DMS153 treated with DMSO at 0.1 percent for 48 hours (cell line): ENCODE measurements at regions not wholly inside any gene's neighbourhood (a gene's known extent, or its start where the extent isn't known, plus 50 kb on each side); places are given as distances from the start of the nearest gene placed in this dataset.

Source experiments
- DNase-seq: peaks from one replicate; lab custom pipeline; 2025; ENCODE audit not compliant: unreplicated experiment; lab: John Stamatoyannopoulos, UW

GRCh38 chr2:76326636-76327035, 615.9 kb upstream of the GCFC2 start:
- no peak for DNase-seq

- no peak for DNase-seq
These were observed 612.7 kb upstream of the GCFC2 start for GRCh38 chr2:76323381-76323780.

- DNase-seq, result no peak
These were observed 610.0 kb upstream of the GCFC2 start for GRCh38 chr2:76320716-76321115.

- no peak for DNase-seq
These were observed 608.2 kb upstream of the GCFC2 start for GRCh38 chr2:76318848-76319360.

GRCh38 chr2:76316691-76317090, 606.0 kb upstream of the GCFC2 start:
- no peak for DNase-seq

- no peak for DNase-seq
These were observed 603.7 kb upstream of the GCFC2 start for GRCh38 chr2:76314271-76315020.

GRCh38 chr2:76312236-76312635, 601.5 kb upstream of the GCFC2 start:
- DNase-seq, result no peak

- no peak for DNase-seq
These were observed 601.0 kb upstream of the GCFC2 start for GRCh38 chr2:76311728-76312127.

- no peak for DNase-seq
These were observed 600.3 kb upstream of the GCFC2 start for GRCh38 chr2:76310894-76311633.

GRCh38 chr2:76307495-76307894, 596.8 kb upstream of the GCFC2 start:
- no peak for DNase-seq

- DNase-seq, result no peak
These were observed 587.3 kb upstream of the GCFC2 start for GRCh38 chr2:76298041-76298440.

GRCh38 chr2:76296438-76296837, 585.7 kb upstream of the GCFC2 start:
- no peak for DNase-seq

GRCh38 chr2:76295762-76296161, 585.0 kb upstream of the GCFC2 start:
- no peak for DNase-seq

- DNase-seq, result no peak
These were observed 577.9 kb upstream of the GCFC2 start for GRCh38 chr2:76288598-76288997.

- no peak for DNase-seq
These were observed 577.4 kb upstream of the GCFC2 start for GRCh38 chr2:76288146-76288545.

- no peak for DNase-seq
These were observed 572.6 kb upstream of the GCFC2 start for GRCh38 chr2:76283350-76283749.

- DNase-seq, result no peak
These were observed 570.6 kb upstream of the GCFC2 start for GRCh38 chr2:76281156-76281841.

- no peak for DNase-seq
These were observed 570.0 kb upstream of the GCFC2 start for GRCh38 chr2:76280686-76281085.

GRCh38 chr2:76279142-76279541, 568.4 kb upstream of the GCFC2 start:
- no peak for DNase-seq

GRCh38 chr2:76275788-76276187, 565.1 kb upstream of the GCFC2 start:
- DNase-seq, result no peak

- no peak for DNase-seq
These were observed 564.0 kb upstream of the GCFC2 start for GRCh38 chr2:76274676-76275075.

- no peak for DNase-seq
These were observed 563.4 kb upstream of the GCFC2 start for GRCh38 chr2:76274160-76274559.
